Sigmoid colon (tissue), 6 donors: ENCODE measurements at regions not wholly inside any gene's neighbourhood (a gene's known extent, or its start where the extent isn't known, plus 50 kb on each side); places are given as distances from the start of the nearest gene placed in this dataset.

ENCODE experiments used
- DNase-seq: peaks from one replicate; pipeline ENCODE4 v3.0.0-alpha.2; 2019
- H3K27ac ChIP-seq, 4 donors: fragments of 200-600 bp; sonication (generic); one replicate each; pipeline ENCODE4 v1.5.1; 2016 to 2019; ENCODE audit warnings: mild to moderate bottlenecking in 1 of 4
- H3K27me3 ChIP-seq, 3 donors: fragments of 200-600 bp; sonication (generic); one replicate each; pipeline ENCODE4 v1.5.1; 2019; ENCODE audit warnings: mild to moderate bottlenecking in 1 of 3
- H3K36me3 ChIP-seq, 4 donors: fragments of 200-600 bp; sonication (generic); one replicate each; pipeline ENCODE4 v1.5.1; 2016 to 2019
- H3K4me1 ChIP-seq, 4 donors: fragments of 200-600 bp; sonication (generic); one replicate each; pipeline ENCODE4 v1.5.1; 2017 to 2019
- H3K4me3 ChIP-seq, 4 donors: fragments of 200-600 bp; sonication (generic); one replicate each; pipeline ENCODE4 v1.5.1; 2017 to 2019; ENCODE audit warnings: mild to moderate bottlenecking in 2 of 4, moderate library complexity in 1 of 4
- H3K9me3 ChIP-seq, 4 donors: fragments of 200-600 bp in 3 of 4; sonication (generic) in 3 of 4; one replicate each; pipeline versions ENCODE4 v1.5.1 to v1.6.1; 2013 to 2019
- EP300 ChIP-seq, 4 donors: sonication (generic); formaldehyde crosslinking; IDR thresholded peaks; one replicate each; pipeline ENCODE4 v1.6.1; 2017; ENCODE audit warnings: antibody characterized with exemption in 4 of 4
- POLR2A ChIP-seq, 2 donors: fragments of 450-650 bp; IDR thresholded peaks; one replicate each; pipeline ENCODE4 v1.6.1; 2016; ENCODE audit warnings: antibody characterized with exemption in 2 of 2, mild to moderate bottlenecking in 2 of 2, moderate library complexity in 2 of 2
- POLR2AphosphoS5 ChIP-seq, 4 donors: sonication (generic); formaldehyde crosslinking; IDR thresholded peaks; one replicate each; pipeline ENCODE4 v1.6.1; 2017; ENCODE audit warnings: antibody characterized with exemption in 4 of 4
- WGBS, 2 donors: extraction: QIAGEN DNeasy Blood & Tissue Kit; methylation state at CpG; one replicate each; pipeline ENCODE4 v1.1.7; 2013; 5-methylcytosine and 5-hydroxymethylcytosine counted together
- intact Hi-C: fragments of 100-400 bp; cut with DNase I; formaldehyde crosslinking; loops from one replicate; pipeline ENCODE4 v1.15.1; 2023
- TF ChIP-seq, protein P1 (sequence below), 4 experiments: fragments of 450-650 bp in 3 of 4; fragments of 200-600 bp in 1 of 4; IDR thresholded peaks; one replicate each; pipeline ENCODE4 v1.5.1; 2016 to 2019; ENCODE audit warnings: antibody characterized with exemption in 4 of 4, mild to moderate bottlenecking in 3 of 4, moderate library complexity in 2 of 4
- donor health status: healthy with polysubstance abuse.
- donor health status: healthy.

- Histone ChIP-seq H3K36me3 (no peaks in the 10 kb centered on the region), H3K27ac (no peak overlapping the region), H3K4me3 (no peak overlapping the region), H3K27me3 (peaks cover 0 to 17% (median 0%) of the 10 kb centered on the region in 3 donors), H3K4me1 (no peaks in the 10 kb centered on the region), H3K9me3 (no peaks in the 10 kb centered on the region)
- intact Hi-C loops = no loop called here
- WGBS, 2 donors = 79 to 80% methylated on average over 5 of the region's 5 CpGs
- TF ChIP-seq, protein P1, sequence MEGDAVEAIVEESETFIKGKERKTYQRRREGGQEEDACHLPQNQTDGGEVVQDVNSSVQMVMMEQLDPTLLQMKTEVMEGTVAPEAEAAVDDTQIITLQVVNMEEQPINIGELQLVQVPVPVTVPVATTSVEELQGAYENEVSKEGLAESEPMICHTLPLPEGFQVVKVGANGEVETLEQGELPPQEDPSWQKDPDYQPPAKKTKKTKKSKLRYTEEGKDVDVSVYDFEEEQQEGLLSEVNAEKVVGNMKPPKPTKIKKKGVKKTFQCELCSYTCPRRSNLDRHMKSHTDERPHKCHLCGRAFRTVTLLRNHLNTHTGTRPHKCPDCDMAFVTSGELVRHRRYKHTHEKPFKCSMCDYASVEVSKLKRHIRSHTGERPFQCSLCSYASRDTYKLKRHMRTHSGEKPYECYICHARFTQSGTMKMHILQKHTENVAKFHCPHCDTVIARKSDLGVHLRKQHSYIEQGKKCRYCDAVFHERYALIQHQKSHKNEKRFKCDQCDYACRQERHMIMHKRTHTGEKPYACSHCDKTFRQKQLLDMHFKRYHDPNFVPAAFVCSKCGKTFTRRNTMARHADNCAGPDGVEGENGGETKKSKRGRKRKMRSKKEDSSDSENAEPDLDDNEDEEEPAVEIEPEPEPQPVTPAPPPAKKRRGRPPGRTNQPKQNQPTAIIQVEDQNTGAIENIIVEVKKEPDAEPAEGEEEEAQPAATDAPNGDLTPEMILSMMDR (IDR thresholded peaks at IDR 0.05) = no peak
- no peak for TF ChIP-seq POLR2A (IDR thresholded peaks at IDR 0.05)
- no peak for TF ChIP-seq POLR2AphosphoS5 (IDR thresholded peaks at IDR 0.05)
- no peak for TF ChIP-seq EP300 (IDR thresholded peaks at IDR 0.05)
- DNase-seq = no peak
Observed at GRCh38 chr5:4225741-4226140, 630.1 kb downstream of the IRX1 start.

DNA sequence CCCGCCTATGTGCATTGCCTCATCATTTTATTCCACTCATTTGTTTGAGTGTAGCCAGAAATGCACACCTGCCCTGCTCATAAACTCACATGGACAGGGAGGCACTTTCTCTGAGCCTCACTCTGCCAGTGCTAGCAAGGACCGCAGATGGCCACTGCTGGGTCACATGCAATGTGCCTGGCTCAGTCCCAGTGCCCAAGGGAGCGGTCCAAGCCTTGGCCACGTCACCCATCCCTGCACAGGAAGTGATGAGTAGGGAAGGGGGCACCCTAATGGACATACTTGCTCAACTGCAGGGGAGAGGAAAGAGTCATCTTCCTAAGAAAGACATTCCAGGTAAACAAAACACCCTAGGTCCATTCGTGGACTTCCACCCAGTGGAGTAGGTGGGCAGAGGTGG lies 630.9 kb downstream of the IRX1 start:
- DNase-seq = no peak
- Histone ChIP-seq H3K9me3 (no peaks in the 10 kb centered on the region), H3K4me1 (no peaks in the 10 kb centered on the region), H3K4me3 (no peak overlapping the region), H3K27me3 (peaks cover 0 to 17% (median 0%) of the 10 kb centered on the region in 3 donors), H3K36me3 (no peaks in the 10 kb centered on the region), H3K27ac (no peak overlapping the region)
- TF ChIP-seq POLR2AphosphoS5 (IDR thresholded peaks at IDR 0.05) (no peak), POLR2A (IDR thresholded peaks at IDR 0.05) (no peak), EP300 (IDR thresholded peaks at IDR 0.05) (no peak)
- TF ChIP-seq, protein P1 (IDR thresholded peaks at IDR 0.05) = no peak
- intact Hi-C loops = no loop called here
- 68 to 77% methylated on average over 5 of the region's 5 CpGs for WGBS, 2 donors

GRCh38 chr5:4228708-4229107 lies 633.1 kb downstream of the IRX1 start:
- intact Hi-C loops = no loop called here
- TF ChIP-seq, protein P1 (IDR thresholded peaks at IDR 0.05) = no peak
- no peak for TF ChIP-seq POLR2AphosphoS5 (IDR thresholded peaks at IDR 0.05)
- TF ChIP-seq POLR2A (IDR thresholded peaks at IDR 0.05) = no peak
- no peak for TF ChIP-seq EP300 (IDR thresholded peaks at IDR 0.05)
- Histone ChIP-seq H3K4me3 (no peak overlapping the region), H3K4me1 (no peaks in the 10 kb centered on the region), H3K9me3 (peaks cover 0 to 3% (median 2%) of the 10 kb centered on the region in 4 donors), H3K27me3 (peaks cover 0 to 17% (median 0%) of the 10 kb centered on the region in 3 donors), H3K36me3 (no peaks in the 10 kb centered on the region), H3K27ac (no peak overlapping the region)
- WGBS, 2 donors = 87 to 90% methylated on average over 6 of the region's 6 CpGs
- DNase-seq = no peak

- TF ChIP-seq, protein P1 (IDR thresholded peaks at IDR 0.05) = no peak
- no peak for TF ChIP-seq POLR2AphosphoS5 (IDR thresholded peaks at IDR 0.05)
- TF ChIP-seq EP300 (IDR thresholded peaks at IDR 0.05) = no peak
- TF ChIP-seq POLR2A (IDR thresholded peaks at IDR 0.05) = no peak
- H3K36me3 ChIP-seq = no peaks in the 10 kb centered on the region
- H3K27ac ChIP-seq = no peak overlapping the region
- no peak overlapping the region for H3K4me3 ChIP-seq
- WGBS, 2 donors = 83 to 88% methylated on average over 17 of the region's 17 CpGs
- no peak for DNase-seq
- intact Hi-C loops = no loop called here
- peaks cover 0 to 7% (median 4%) of the 10 kb centered on the region in 4 donors for H3K9me3 ChIP-seq
- no peaks in the 10 kb centered on the region for H3K4me1 ChIP-seq
- peaks cover 0 to 17% (median 0%) of the 10 kb centered on the region in 3 donors for H3K27me3 ChIP-seq
Observed at GRCh38 chr5:4229414-4230292, 634.0 kb downstream of the IRX1 start.
